ENCODE measurements at regions not wholly inside any gene's neighbourhood (a gene's known extent, or its start where the extent isn't known, plus 50 kb on each side); places are given as distances from the start of the nearest gene placed in this dataset.
"Not testable (repeated sequence)": the region's sequence is repeated elsewhere in the genome, so short reads cannot be mapped to it uniquely, and the experiment has no call there.

GRCh38 chr5:116892993-116893392, 318.4 kb upstream of the SEMA6A start:
- no peaks in the 10 kb centered on the region for H3K36me3 Mint-ChIP-seq (ENCODE audit: insufficient read depth)
- no peak for ATAC-seq (replicated peaks; ENCODE audit: extremely low read depth, poor library complexity, severe bottlenecking)
- no peaks in the 10 kb centered on the region for H3K4me1 Mint-ChIP-seq
- H3K27ac Mint-ChIP-seq (ENCODE audit: low read depth), result no peak overlapping the region
- peaks cover 4% of the 10 kb centered on the region for H3K9me3 Mint-ChIP-seq
- H3K27me3 Mint-ChIP-seq, result no peaks in the 10 kb centered on the region
- no peak overlapping the region for H3K4me3 Mint-ChIP-seq
- no peak for DNase-seq (ENCODE audit: low spot score in 2 of 2)

GRCh38 chr5:116887104-116887503, 312.5 kb upstream of the SEMA6A start:
- no peak for ATAC-seq (replicated peaks; ENCODE audit: extremely low read depth, poor library complexity, severe bottlenecking)
- Mint-ChIP-seq H3K27ac (ENCODE audit: low read depth) (no peak overlapping the region), H3K27me3 (no peaks in the 10 kb centered on the region), H3K36me3 (ENCODE audit: insufficient read depth) (no peaks in the 10 kb centered on the region), H3K4me1 (no peaks in the 10 kb centered on the region), H3K4me3 (no peak overlapping the region), H3K9me3 (peaks cover 15% of the 10 kb centered on the region)
- no peak for DNase-seq (ENCODE audit: low spot score in 2 of 2)

DNA sequence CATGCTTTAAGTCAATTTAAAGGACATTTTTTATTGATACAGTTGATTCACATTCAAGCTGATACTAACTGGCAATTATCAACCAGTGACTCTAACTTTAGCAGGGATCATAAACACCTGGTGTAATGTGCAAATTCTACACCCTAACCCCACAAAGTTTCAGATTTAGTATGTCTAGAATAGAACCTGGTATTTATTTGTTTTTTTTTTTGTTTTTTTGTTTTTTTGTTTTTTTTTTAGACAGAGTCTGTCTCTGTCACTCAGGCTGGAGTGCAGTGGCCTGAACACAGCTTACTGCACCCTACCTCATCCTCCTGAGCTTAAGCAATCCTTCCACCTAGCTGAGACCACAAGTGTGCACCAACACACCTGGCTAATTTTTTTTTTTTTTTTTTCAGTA, 311.2 kb upstream of the SEMA6A start:
- Mint-ChIP-seq H3K36me3 (ENCODE audit: insufficient read depth) (no peaks in the 10 kb centered on the region), H3K4me1 (no peaks in the 10 kb centered on the region), H3K27me3 (no peaks in the 10 kb centered on the region), H3K4me3 (no peak overlapping the region), H3K9me3 (peaks cover 23% of the 10 kb centered on the region), H3K27ac (ENCODE audit: low read depth) (no peak overlapping the region)
- ATAC-seq (replicated peaks; ENCODE audit: extremely low read depth, poor library complexity, severe bottlenecking), result no peak
- DNase-seq (ENCODE audit: low spot score in 2 of 2), result no peak

GRCh38 chr5:116883875-116884274, 309.3 kb upstream of the SEMA6A start:
- ATAC-seq (replicated peaks; ENCODE audit: extremely low read depth, poor library complexity, severe bottlenecking), result no peak
- DNase-seq (ENCODE audit: low spot score in 2 of 2), result no peak
- Mint-ChIP-seq H3K9me3 (peaks cover 19% of the 10 kb centered on the region), H3K4me1 (no peaks in the 10 kb centered on the region), H3K27ac (ENCODE audit: low read depth) (no peak overlapping the region), H3K4me3 (no peak overlapping the region), H3K36me3 (ENCODE audit: insufficient read depth) (no peaks in the 10 kb centered on the region), H3K27me3 (no peaks in the 10 kb centered on the region)

GRCh38 chr5:116881921-116882531, 307.4 kb upstream of the SEMA6A start:
- Mint-ChIP-seq H3K36me3 (ENCODE audit: insufficient read depth) (no peaks in the 10 kb centered on the region), H3K4me3 (no peak overlapping the region), H3K27me3 (no peaks in the 10 kb centered on the region), H3K9me3 (peaks cover 23% of the 10 kb centered on the region), H3K27ac (ENCODE audit: low read depth) (no peak overlapping the region), H3K4me1 (no peaks in the 10 kb centered on the region)
- ATAC-seq (replicated peaks; ENCODE audit: extremely low read depth, poor library complexity, severe bottlenecking), result no peak
- no peak for DNase-seq (ENCODE audit: low spot score in 2 of 2)

DNA sequence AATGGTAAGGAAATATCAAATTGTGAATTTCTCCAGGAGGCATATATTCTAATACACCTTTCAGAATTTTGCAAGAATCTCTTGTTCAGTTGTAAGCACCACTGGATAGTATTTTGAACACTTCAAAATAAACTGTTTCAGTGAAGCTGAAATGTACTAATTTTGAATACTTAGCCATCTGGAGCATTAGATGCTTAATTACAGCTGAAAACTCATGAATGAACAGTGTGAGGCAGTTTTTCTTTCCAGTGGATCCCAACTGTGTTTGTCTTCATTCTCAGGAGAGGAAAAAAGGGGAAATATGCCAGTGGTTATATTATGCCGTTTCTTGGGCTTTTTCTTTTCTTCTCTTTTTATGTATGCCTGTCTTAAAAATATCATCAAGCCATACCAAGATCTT, 306.0 kb upstream of the SEMA6A start:
- Mint-ChIP-seq H3K4me3 (no peak overlapping the region), H3K4me1 (no peaks in the 10 kb centered on the region), H3K27ac (ENCODE audit: low read depth) (no peak overlapping the region), H3K27me3 (no peaks in the 10 kb centered on the region), H3K9me3 (peaks cover 25% of the 10 kb centered on the region), H3K36me3 (ENCODE audit: insufficient read depth) (no peaks in the 10 kb centered on the region)
- ATAC-seq (replicated peaks; ENCODE audit: extremely low read depth, poor library complexity, severe bottlenecking) (no peak), DNase-seq (ENCODE audit: low spot score in 2 of 2) (no peak)

DNA sequence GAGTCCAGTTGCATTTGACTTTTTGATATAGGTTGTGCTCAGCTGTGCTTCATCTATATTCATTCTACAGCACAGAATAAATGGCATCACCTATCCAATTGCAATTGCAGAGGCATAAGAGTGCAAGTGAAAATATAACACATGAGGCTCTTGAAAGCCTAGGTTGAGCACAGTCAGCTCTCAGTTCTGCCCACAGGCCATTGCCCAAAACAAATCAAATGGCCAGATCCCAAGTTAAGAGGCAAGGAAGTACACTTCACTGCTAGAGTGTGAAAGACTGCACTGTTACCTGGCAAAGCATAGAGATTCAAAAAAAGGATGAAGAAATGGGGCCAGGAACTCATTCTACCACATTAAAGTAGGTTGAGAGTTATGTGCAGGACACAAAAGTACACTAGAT, 305.5 kb upstream of the SEMA6A start:
- ATAC-seq (replicated peaks; ENCODE audit: extremely low read depth, poor library complexity, severe bottlenecking), result no peak
- Mint-ChIP-seq H3K4me1 (no peaks in the 10 kb centered on the region), H3K4me3 (no peak overlapping the region), H3K9me3 (peaks cover 25% of the 10 kb centered on the region), H3K27ac (ENCODE audit: low read depth) (no peak overlapping the region), H3K36me3 (ENCODE audit: insufficient read depth) (no peaks in the 10 kb centered on the region), H3K27me3 (no peaks in the 10 kb centered on the region)
- DNase-seq (ENCODE audit: low spot score in 2 of 2), result no peak

DNA sequence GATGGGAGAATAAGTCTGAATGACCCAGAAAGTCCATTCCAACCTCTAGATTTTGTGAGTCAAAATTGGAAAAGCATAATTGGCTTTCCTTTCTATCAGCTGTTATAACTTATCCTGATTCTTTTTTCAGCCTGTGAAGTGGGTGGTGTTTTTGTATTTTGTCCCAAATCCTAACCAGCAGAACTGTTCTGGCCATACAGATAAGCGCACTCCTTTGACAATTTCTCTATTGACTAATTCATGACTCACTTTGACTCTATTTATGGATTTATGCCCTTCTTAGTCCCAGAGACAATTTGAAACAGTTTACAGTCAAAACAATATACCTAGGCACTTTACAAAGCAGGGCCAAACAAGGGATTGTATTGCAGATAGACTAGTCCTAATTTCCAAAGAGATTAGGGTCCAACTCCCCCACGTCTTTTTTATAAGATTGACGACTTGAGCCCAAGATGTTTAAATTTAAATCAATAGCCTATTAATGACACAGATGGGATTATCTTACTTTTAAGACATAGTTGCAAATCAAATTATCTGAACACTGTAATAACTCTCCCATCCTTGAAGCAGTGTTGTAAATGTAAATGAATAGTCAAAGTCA, 301.7 kb upstream of the SEMA6A start:
- H3K9me3 Mint-ChIP-seq, result peaks cover 7% of the 10 kb centered on the region

GRCh38 chr5:116872986-116873385, 298.4 kb upstream of the SEMA6A start:
- Mint-ChIP-seq H3K9me3 (peaks cover 16% of the 10 kb centered on the region), H3K27me3 (no peaks in the 10 kb centered on the region), H3K4me1 (no peaks in the 10 kb centered on the region), H3K4me3 (no peak overlapping the region), H3K36me3 (ENCODE audit: insufficient read depth) (peaks cover 1% of the 10 kb centered on the region), H3K27ac (ENCODE audit: low read depth) (no peak overlapping the region)
- DNase-seq (ENCODE audit: low spot score in 2 of 2), result no peak
- no peak for ATAC-seq (replicated peaks; ENCODE audit: extremely low read depth, poor library complexity, severe bottlenecking)

More for the DNA sequence above, 301.7 kb upstream of the SEMA6A start:
- Mint-ChIP-seq H3K36me3 (ENCODE audit: insufficient read depth) (peaks cover 1% of the 10 kb centered on the region), H3K27me3 (no peaks in the 10 kb centered on the region), H3K4me1 (no peaks in the 10 kb centered on the region), H3K27ac (ENCODE audit: low read depth) (no peak overlapping the region), H3K4me3 (no peak overlapping the region)
- no peak for DNase-seq (ENCODE audit: low spot score in 2 of 2)
- no peak for ATAC-seq (replicated peaks; ENCODE audit: extremely low read depth, poor library complexity, severe bottlenecking)

DNA sequence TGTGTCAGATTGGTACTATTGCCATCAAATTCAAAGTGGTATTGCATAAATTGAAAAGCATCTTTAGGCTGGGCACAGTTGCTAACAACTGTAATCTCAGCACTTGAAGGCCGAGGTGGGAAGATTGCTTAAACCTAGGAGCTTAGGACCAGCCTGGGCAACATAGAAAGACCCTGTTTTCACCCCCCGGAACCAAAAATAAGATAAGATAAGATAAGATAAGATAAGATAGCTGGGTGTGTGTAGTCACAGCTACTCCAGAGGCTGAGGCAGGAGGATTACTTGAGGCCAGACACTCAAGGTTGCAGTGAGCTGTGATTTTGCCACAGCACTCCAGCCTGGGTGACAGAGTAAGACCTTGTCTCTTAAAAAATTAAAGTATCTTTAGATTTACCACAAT, 297.9 kb upstream of the SEMA6A start:
- Mint-ChIP-seq H3K36me3 (ENCODE audit: insufficient read depth) (peaks cover 1% of the 10 kb centered on the region), H3K4me1 (no peaks in the 10 kb centered on the region), H3K27me3 (no peaks in the 10 kb centered on the region), H3K9me3 (peaks cover 17% of the 10 kb centered on the region), H3K4me3 (no peak overlapping the region), H3K27ac (ENCODE audit: low read depth) (no peak overlapping the region)
- DNase-seq (ENCODE audit: low spot score in 2 of 2) (no peak), ATAC-seq (replicated peaks; ENCODE audit: extremely low read depth, poor library complexity, severe bottlenecking) (no peak)

DNA sequence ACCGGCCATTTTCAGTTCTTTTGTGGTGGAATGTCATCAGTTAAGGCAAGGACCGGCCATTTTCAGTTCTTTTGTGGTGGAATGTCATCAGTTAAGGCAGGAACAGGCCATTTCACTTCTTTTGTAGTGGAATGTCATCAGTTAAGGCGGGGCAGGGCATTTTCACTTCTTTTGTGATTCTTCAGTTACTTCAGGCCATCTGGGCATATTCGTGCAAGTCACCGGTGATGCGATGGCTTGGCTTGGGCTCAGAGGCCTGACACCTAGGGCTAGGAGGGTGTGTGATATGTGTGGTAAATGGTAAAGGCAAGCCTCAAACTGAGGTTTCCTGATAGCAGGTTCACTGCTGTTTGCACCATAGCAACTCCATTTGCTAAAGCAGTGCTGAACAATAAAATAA, 293.2 kb upstream of the SEMA6A start:
- not testable (repeated sequence) for H3K4me1 Mint-ChIP-seq; H3K27ac Mint-ChIP-seq (ENCODE audit: low read depth); H3K27me3 Mint-ChIP-seq; H3K4me3 Mint-ChIP-seq; ATAC-seq (replicated peaks; ENCODE audit: extremely low read depth, poor library complexity, severe bottlenecking); H3K36me3 Mint-ChIP-seq (ENCODE audit: insufficient read depth); DNase-seq (ENCODE audit: low spot score in 2 of 2)
- H3K9me3 Mint-ChIP-seq, result peaks cover 17% of the 10 kb centered on the region

DNA sequence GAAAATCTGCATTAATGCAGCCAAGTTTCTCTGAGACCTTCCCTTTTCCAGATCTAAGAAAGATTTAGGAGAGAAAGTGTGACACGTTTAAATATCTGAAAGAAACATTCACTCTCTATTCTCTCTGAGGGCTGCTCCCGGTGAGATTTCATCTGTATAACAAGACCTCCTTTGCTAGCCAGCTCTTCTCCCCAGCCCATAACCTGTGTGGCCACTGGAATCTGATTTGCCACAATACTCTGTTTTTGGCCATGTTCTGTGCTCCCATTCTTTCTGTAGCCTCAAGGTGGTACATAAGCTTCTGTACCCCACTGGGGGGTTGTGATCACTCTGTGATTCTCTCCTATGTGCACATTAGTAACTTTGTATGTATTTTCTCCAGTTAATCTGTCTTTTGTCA, 291.0 kb upstream of the SEMA6A start:
- Mint-ChIP-seq H3K9me3 (peaks cover 22% of the 10 kb centered on the region), H3K27me3 (no peaks in the 10 kb centered on the region), H3K4me1 (no peaks in the 10 kb centered on the region), H3K27ac (ENCODE audit: low read depth) (no peak overlapping the region), H3K4me3 (no peak overlapping the region), H3K36me3 (ENCODE audit: insufficient read depth) (no peaks in the 10 kb centered on the region)
- DNase-seq (ENCODE audit: low spot score in 2 of 2) (no peak), ATAC-seq (replicated peaks; ENCODE audit: extremely low read depth, poor library complexity, severe bottlenecking) (no peak)

GRCh38 chr5:116864838-116865190, 290.2 kb upstream of the SEMA6A start:
- ATAC-seq (replicated peaks; ENCODE audit: extremely low read depth, poor library complexity, severe bottlenecking), result no peak
- Mint-ChIP-seq H3K9me3 (peaks cover 15% of the 10 kb centered on the region), H3K36me3 (ENCODE audit: insufficient read depth) (no peaks in the 10 kb centered on the region)

More at GRCh38 chr5:116864838-116865190, 290.2 kb upstream of the SEMA6A start:
- Mint-ChIP-seq H3K4me1 (no peaks in the 10 kb centered on the region), H3K4me3 (no peak overlapping the region), H3K27me3 (no peaks in the 10 kb centered on the region), H3K27ac (ENCODE audit: low read depth) (no peak overlapping the region)
- no peak for DNase-seq (ENCODE audit: low spot score in 2 of 2)
